H9 (cell line): ENCODE measurements at regions not wholly inside any gene's neighbourhood (a gene's known extent, or its start where the extent isn't known, plus 50 kb on each side); places are given as distances from the start of the nearest gene placed in this dataset.

Experiments
- DNase-seq: peaks from one replicate; pipeline ENCODE4 v3.0.0-alpha.2; 2017
- H2AFZ ChIP-seq: one replicate; pipeline ENCODE4 v1.6.1; 2013; ENCODE audit warnings: mild to moderate bottlenecking, low read length, control low read depth, moderate library complexity
- H2AK5ac ChIP-seq: 2 replicates; pipeline ENCODE4 v1.6.1; 2013; ENCODE audit warnings: low read length, control low read depth, mixed read lengths; ENCODE audit not compliant: insufficient read length
- H2BK120ac ChIP-seq: one replicate; pipeline ENCODE4 v1.6.1; 2013; ENCODE audit warnings: low read depth, mild to moderate bottlenecking, low read length, control low read depth, inconsistent platforms; ENCODE audit not compliant: poor library complexity, severe bottlenecking
- H2BK12ac ChIP-seq: 2 replicates; pipeline ENCODE4 v1.6.1; 2013; ENCODE audit warnings: low read length, control low read depth, mixed read lengths, low read depth; ENCODE audit not compliant: insufficient read length
- H2BK15ac ChIP-seq: 2 replicates; pipeline ENCODE4 v1.6.1; 2013; ENCODE audit warnings: low read depth, low read length, control low read depth
- H2BK20ac ChIP-seq: one replicate; pipeline ENCODE4 v1.6.1; 2013; ENCODE audit warnings: low read depth, mild to moderate bottlenecking, low read length, control low read depth, inconsistent platforms; ENCODE audit not compliant: poor library complexity, severe bottlenecking
- H2BK5ac ChIP-seq: 2 replicates; pipeline ENCODE4 v1.6.1; 2013; ENCODE audit warnings: low read length, control low read depth, mixed read lengths; ENCODE audit not compliant: insufficient read length
- H3K14ac ChIP-seq: 2 replicates; pipeline ENCODE4 v1.6.1; 2013; ENCODE audit warnings: low read length, control low read depth; ENCODE audit not compliant: insufficient read depth
- H3K18ac ChIP-seq: 2 replicates; pipeline ENCODE4 v1.6.1; 2013; ENCODE audit warnings: low read depth, mild to moderate bottlenecking, mixed read lengths, low read length, control low read depth; ENCODE audit not compliant: insufficient read length
- H3K23ac ChIP-seq: 2 replicates; pipeline ENCODE4 v1.6.1; 2013; ENCODE audit warnings: low read length, control low read depth, mixed read lengths, low read depth; ENCODE audit not compliant: insufficient read length
- H3K23me2 ChIP-seq: 2 replicates; pipeline ENCODE4 v1.6.1; 2013; ENCODE audit warnings: low read depth, mild to moderate bottlenecking, mixed read lengths, low read length, control low read depth; ENCODE audit not compliant: insufficient read length, poor library complexity, severe bottlenecking
- H3K27ac ChIP-seq: 2 replicates; pipeline ENCODE4 v1.5.1; 2013; ENCODE audit warnings: low read length, control low read depth, mixed read lengths, low read depth; ENCODE audit not compliant: insufficient read length
- H3K27me3 ChIP-seq: 2 replicates; pipeline ENCODE4 v1.6.1; 2013; ENCODE audit warnings: low read length, control low read depth, inconsistent platforms; ENCODE audit not compliant: insufficient read depth
- H3K4ac ChIP-seq: 2 replicates; pipeline ENCODE4 v1.6.1; 2013; ENCODE audit warnings: low read depth, mild to moderate bottlenecking, control low read depth, inconsistent platforms, low read length, moderate library complexity
- H3K4me1 ChIP-seq: 2 replicates; pipeline ENCODE4 v1.6.1; 2013; ENCODE audit warnings: low read length, control low read depth, inconsistent platforms; ENCODE audit not compliant: insufficient read depth
- H3K4me2 ChIP-seq: 2 replicates; pipeline ENCODE4 v1.6.1; 2013; ENCODE audit warnings: low read length, control low read depth, mixed read lengths; ENCODE audit not compliant: insufficient read length, insufficient read depth
- H3K56ac ChIP-seq: 2 replicates; pipeline ENCODE4 v1.6.1; 2013; ENCODE audit warnings: low read depth, mild to moderate bottlenecking, mixed read lengths, low read length, control low read depth; ENCODE audit not compliant: insufficient read length
- H3K79me1 ChIP-seq: 2 replicates; pipeline ENCODE4 v1.6.1; 2013; ENCODE audit warnings: low read depth, mild to moderate bottlenecking, moderate library complexity, low read length, control low read depth, inconsistent platforms; ENCODE audit not compliant: insufficient read depth, poor library complexity, severe bottlenecking
- H3K79me2 ChIP-seq: 2 replicates; pipeline ENCODE4 v1.6.1; 2013; ENCODE audit warnings: low read length, control low read depth, inconsistent platforms; ENCODE audit not compliant: insufficient read depth
- H3K9ac ChIP-seq: 2 replicates; pipeline ENCODE4 v1.6.1; 2013; ENCODE audit warnings: low read length, control low read depth, mixed read lengths; ENCODE audit not compliant: insufficient read length; ENCODE audit errors: extremely low read depth
- H3K9me3 ChIP-seq: one replicate; pipeline ENCODE4 v1.6.1; 2013; ENCODE audit warnings: low read depth, low read length, inconsistent platforms; ENCODE audit not compliant: control insufficient read depth
- H3T11ph ChIP-seq: one replicate; pipeline ENCODE4 v1.6.1; 2013; ENCODE audit warnings: mild to moderate bottlenecking, low read length, control low read depth, inconsistent platforms
- H4K20me1 ChIP-seq: one replicate; pipeline ENCODE4 v1.6.1; 2013; ENCODE audit not compliant: control insufficient read depth, insufficient read length, insufficient read depth
- H4K5ac ChIP-seq: 2 replicates; pipeline ENCODE4 v1.6.1; 2013; ENCODE audit warnings: low read depth, mild to moderate bottlenecking, mixed read lengths, low read length, control low read depth; ENCODE audit not compliant: insufficient read length
- H4K8ac ChIP-seq: replicated peaks from 2 replicates; pipeline ENCODE4 v1.6.1; 2013; ENCODE audit warnings: low read length, control low read depth, mixed read lengths, low read depth; ENCODE audit not compliant: insufficient read length
- H4K91ac ChIP-seq: 2 replicates; pipeline ENCODE4 v1.6.1; 2013; ENCODE audit warnings: low read depth, mild to moderate bottlenecking, moderate library complexity, mixed read lengths, low read length, control low read depth; ENCODE audit not compliant: insufficient read length
- H3K27ac Mint-ChIP-seq, 3 experiments: 2 replicates in 2 of 3; 3 replicates in 1 of 3; pipeline ENCODE4 v1.8.0; 2020 to 2021; ENCODE audit warnings: mixed read lengths in 3 of 3, mild to moderate bottlenecking in 1 of 3, moderate library complexity in 1 of 3
- H3K27me3 Mint-ChIP-seq: 2 replicates; pipeline ENCODE4 v1.8.0; 2021; ENCODE audit warnings: low read depth, mild to moderate bottlenecking, moderate library complexity, mixed read lengths
- H3K36me3 Mint-ChIP-seq, 3 experiments: 2 replicates in 2 of 3; 3 replicates in 1 of 3; pipeline ENCODE4 v1.8.0; 2020 to 2021; ENCODE audit warnings: low read depth in 3 of 3, mixed read lengths in 3 of 3; ENCODE audit not compliant: insufficient read depth in 1 of 3
- H3K4me1 Mint-ChIP-seq, 2 experiments: 2 replicates each; pipeline ENCODE4 v1.8.0; 2020; ENCODE audit warnings: mixed read lengths in 2 of 2
- H3K4me3 Mint-ChIP-seq, 2 experiments: 2 replicates in 1 of 2; 3 replicates in 1 of 2; pipeline ENCODE4 v1.8.0; 2020 to 2021; ENCODE audit warnings: mild to moderate bottlenecking in 2 of 2, mixed read lengths in 2 of 2, moderate library complexity in 1 of 2
- H3K9me3 Mint-ChIP-seq, 2 experiments: 2 replicates in 1 of 2; 3 replicates in 1 of 2; pipeline ENCODE4 v1.8.0; 2020; ENCODE audit warnings: mild to moderate bottlenecking in 2 of 2, mixed read lengths in 2 of 2, moderate library complexity in 1 of 2
- CTCF ChIP-seq: fragments of 200-600 bp; sonication (generic); conservative IDR thresholded peaks from 3 replicates; pipeline ENCODE4 v1.8.0; 2021; ENCODE audit warnings: antibody characterized with exemption, mild to moderate bottlenecking
- WGBS: extraction: QIAGEN DNeasy Blood & Tissue Kit; methylation state at CpG from one replicate; pipeline ENCODE4 v1.1.7; 2013; ENCODE audit warnings: missing lambda C conversion rate, low lambda C conversion rate, mixed read lengths; ENCODE audit not compliant: insufficient read length; ENCODE audit errors: extremely low coverage; 5-methylcytosine and 5-hydroxymethylcytosine counted together

GRCh38 chr12:115023279-115024265, 339.6 kb upstream of the TBX3 start:
- no peak for DNase-seq
- Histone ChIP-seq H3K79me1 (no peaks in the 10 kb centered on the region), H3K18ac (no peak overlapping the region)

More at GRCh38 chr12:115023279-115024265, 339.6 kb upstream of the TBX3 start:
- H3K4me1 ChIP-seq = peaks cover 3% of the 10 kb centered on the region; the same call in 1 of the 2 replicates
- H3K23ac ChIP-seq = no peak overlapping the region
- H3K23me2 ChIP-seq = no peaks in the 10 kb centered on the region
- H3K27me3 ChIP-seq = no peaks in the 10 kb centered on the region
- no peak overlapping the region for H3K4me2 ChIP-seq
- H3K4ac ChIP-seq = no peak overlapping the region
- no peak overlapping the region for H2BK12ac ChIP-seq
- H2BK5ac ChIP-seq = no peak overlapping the region
- H3K9me3 ChIP-seq = no peaks in the 10 kb centered on the region
- H3K56ac ChIP-seq = no peak overlapping the region
- no peaks in the 10 kb centered on the region for H4K20me1 ChIP-seq
- no CpG with 5 or more reads among the region's 4 CpGs for WGBS
- Mint-ChIP-seq H3K4me1 (peaks cover 9 to 12% of the 10 kb centered on the region in 2 experiments), H3K9me3 (peaks cover 2 to 8% of the 10 kb centered on the region in 2 experiments; a peak in 2 of 5 replicates), H3K27ac (no peak overlapping the region), H3K27me3 (peaks cover 6% of the 10 kb centered on the region), H3K36me3 (peaks cover 0 to 13% (median 0%) of the 10 kb centered on the region in 3 experiments; a peak in 4 of 7 replicates), H3K4me3 (no peak overlapping the region)
- H3K14ac ChIP-seq = no peak overlapping the region
- no peak overlapping the region for H4K8ac ChIP-seq
- H2AK5ac ChIP-seq = no peak overlapping the region
- H3K27ac ChIP-seq = no peak overlapping the region
- TF ChIP-seq CTCF = no peak
- H2AFZ ChIP-seq = no peak overlapping the region
- no peak overlapping the region for H2BK120ac ChIP-seq
- H2BK20ac ChIP-seq = no peak overlapping the region
- no peak overlapping the region for H3K9ac ChIP-seq
- no peak overlapping the region for H2BK15ac ChIP-seq
- no peak overlapping the region for H4K91ac ChIP-seq
- H3K79me2 ChIP-seq = no peaks in the 10 kb centered on the region
- H4K5ac ChIP-seq = no peak overlapping the region
- no peak overlapping the region for H3T11ph ChIP-seq
